ENCODE measurements at regions not wholly inside any gene's neighbourhood (a gene's known extent, or its start where the extent isn't known, plus 50 kb on each side); places are given as distances from the start of the nearest gene placed in this dataset.

GRCh38 chr20:11607047-11607446 is 310.6 kb upstream of the BTBD3 start:
- TF ChIP-seq NRF1 (conservative IDR thresholded peaks at IDR 0.05; ENCODE audit: low read depth, low read length) (no peak), SMAD1 (IDR thresholded peaks at IDR 0.05; ENCODE audit: low read depth, partially characterized antibody) (no peak), CTCF (IDR thresholded peaks at IDR 0.05 in 2 of 3, conservative IDR thresholded peaks at IDR 0.05 in 1 of 3; ENCODE audit: control insufficient read depth in 2 of 3, extremely low read depth in 1 of 3, insufficient read depth in 1 of 3, low read depth in 3 of 3, low read length in 3 of 3) (no peak), EZH2 (IDR thresholded peaks at IDR 0.05; ENCODE audit: borderline replicate concordance, control insufficient read depth, low read depth, low read length) (no peak), POLR2AphosphoS5 (IDR thresholded peaks at IDR 0.05; ENCODE audit: low read length) (no peak), ZNF207 (IDR thresholded peaks at IDR 0.05; ENCODE audit: borderline replicate concordance) (no peak), POLR2A (IDR thresholded peaks at IDR 0.05; ENCODE audit: low read depth, low read length) (no peak), STAT3 (IDR thresholded peaks at IDR 0.05; ENCODE audit: low read depth, low read length) (no peak), ZBTB33 (IDR thresholded peaks at IDR 0.05) (no peak), FOXK2 (IDR thresholded peaks at IDR 0.05) (no peak), CBFB (IDR thresholded peaks at IDR 0.05; ENCODE audit: low read depth) (no peak)

Data from GM12878 (cell line).